ENCODE measurements at regions not wholly inside any gene's neighbourhood (a gene's known extent, or its start where the extent isn't known, plus 50 kb on each side); places are given as distances from the start of the nearest gene placed in this dataset.

DNA sequence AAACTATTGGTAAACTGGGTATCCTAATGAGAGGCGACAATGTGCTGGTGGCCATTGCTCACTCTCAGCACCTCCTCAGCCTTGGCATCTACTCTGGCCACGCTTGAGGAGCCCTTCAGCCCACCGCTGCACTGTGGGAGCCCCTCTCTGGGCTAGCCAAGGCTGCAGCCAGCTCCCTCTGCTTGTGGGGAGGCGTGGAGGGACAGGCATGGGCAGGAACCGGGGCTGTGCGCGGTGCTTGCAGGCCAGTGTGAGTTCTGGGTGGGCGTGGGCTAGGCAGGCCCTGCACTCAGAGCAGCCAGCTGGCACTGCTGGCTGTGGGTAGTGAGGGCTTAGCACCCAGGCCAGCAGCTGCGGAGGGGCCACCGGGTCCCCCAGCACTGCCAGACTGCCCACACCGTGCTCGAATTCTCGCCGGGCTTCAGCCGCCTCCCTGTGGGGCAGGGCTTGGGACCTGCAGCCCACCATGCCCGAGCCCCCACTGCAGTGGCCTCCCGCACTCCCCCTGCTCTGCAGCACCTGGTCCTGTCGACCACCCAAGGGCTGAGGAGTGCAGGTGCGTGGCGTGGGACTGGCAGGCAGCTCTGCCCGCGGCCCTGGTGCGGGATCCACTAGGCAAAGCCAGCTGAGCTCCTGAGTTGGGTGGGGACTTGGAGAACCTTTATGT, 575.9 kb upstream of the ANO3 start:
- H3K4ac ChIP-seq (ENCODE audit: low read length): no peak overlapping the region
- no peak overlapping the region for H2BK5ac ChIP-seq (ENCODE audit: low read length)
- no peak overlapping the region for H4K91ac ChIP-seq (ENCODE audit: low read depth, low read length, poor library complexity)
- no peaks in the 10 kb centered on the region for H3K9me3 ChIP-seq (replicated peaks in 1 of 2; ENCODE audit: control insufficient read depth in 2 of 2, insufficient read depth in 1 of 2, low read depth in 1 of 2, low read length in 2 of 2)
- no peak overlapping the region for H2AFZ ChIP-seq (ENCODE audit: low read length)
- H2BK120ac ChIP-seq (ENCODE audit: low read depth, low read length): no peak overlapping the region
- H3K27ac ChIP-seq (replicated peaks; ENCODE audit: low read length): no peak overlapping the region
- WGBS, 2 donors (ENCODE audit: extremely low coverage in 2 of 2, insufficient read length in 2 of 2, insufficient replicate concordance in 1 of 2): no CpG with 5 or more reads among the region's 23 CpGs
- no peak overlapping the region for H3K23ac ChIP-seq (ENCODE audit: low read depth, low read length, poor library complexity)
- no peaks in the 10 kb centered on the region for H3K27me3 ChIP-seq (ENCODE audit: control insufficient read depth in 3 of 3, insufficient read depth in 3 of 3, low read depth in 1 of 3, low read length in 3 of 3)
- DNase-seq (ENCODE audit: low spot score): no peak
- no peaks in the 10 kb centered on the region for H3K36me3 ChIP-seq (replicated peaks in 1 of 2; ENCODE audit: control insufficient read depth in 2 of 2, insufficient read depth in 2 of 2, low read length in 2 of 2)
- H3K9ac ChIP-seq (ENCODE audit: low read depth, low read length, poor library complexity): peak overlapping the region; percentile 44
- no peak overlapping the region for H3K4me2 ChIP-seq (ENCODE audit: insufficient read depth, low read length, poor library complexity, severe bottlenecking)
- no peak overlapping the region for H4K8ac ChIP-seq (ENCODE audit: low read depth, low read length)
- no peaks in the 10 kb centered on the region for H3K4me1 ChIP-seq (ENCODE audit: control insufficient read depth in 2 of 2, insufficient read depth in 1 of 2, low read depth in 1 of 2, low read length in 2 of 2)
- no peak overlapping the region for H3K18ac ChIP-seq (ENCODE audit: low read length)
- H3K14ac ChIP-seq (ENCODE audit: low read length): no peak overlapping the region
- H2BK12ac ChIP-seq (ENCODE audit: low read length): no peak overlapping the region
- H3K79me1 ChIP-seq (ENCODE audit: low read depth, low read length): no peaks in the 10 kb centered on the region
- H3K4me3 ChIP-seq (ENCODE audit: low read length in 2 of 2): peak overlapping the region in 1 of 2 donors; percentile 64
- H2AK5ac ChIP-seq (ENCODE audit: low read depth, low read length): no peak overlapping the region
- no peak overlapping the region for H2BK15ac ChIP-seq (ENCODE audit: low read length)

DNA sequence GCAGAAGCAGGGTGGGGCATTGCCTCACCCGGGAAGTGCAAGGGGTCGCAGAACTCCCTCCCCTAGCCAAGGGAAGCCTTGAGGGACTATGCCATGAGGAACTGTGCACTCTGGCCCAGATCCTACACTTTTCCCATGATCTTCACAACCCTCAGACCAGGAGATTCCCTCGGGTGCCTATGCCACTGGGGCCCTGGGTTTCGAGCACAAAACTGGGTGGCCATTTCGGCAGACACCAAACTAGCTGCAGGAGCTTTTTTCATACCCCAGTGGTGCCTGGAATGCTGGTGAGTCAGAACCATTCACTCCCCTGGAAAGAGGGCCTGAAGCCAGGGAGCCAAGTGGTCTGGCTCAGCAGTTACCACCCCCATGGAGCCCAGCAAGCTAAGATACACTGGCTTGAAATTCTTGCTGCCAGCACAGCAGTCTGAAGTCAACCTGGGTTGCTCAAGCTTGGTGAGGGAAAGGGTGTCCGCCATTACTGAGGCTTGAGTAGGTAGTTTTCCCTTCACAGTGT, 573.7 kb upstream of the ANO3 start:
- Histone ChIP-seq H2BK120ac (ENCODE audit: low read depth, low read length) (no peak overlapping the region), H3K79me1 (ENCODE audit: low read depth, low read length) (no peaks in the 10 kb centered on the region), H2BK5ac (ENCODE audit: low read length) (no peak overlapping the region), H4K91ac (ENCODE audit: low read depth, low read length, poor library complexity) (no peak overlapping the region), H3K18ac (ENCODE audit: low read length) (no peak overlapping the region), H3K36me3 (replicated peaks in 1 of 2; ENCODE audit: control insufficient read depth in 2 of 2, insufficient read depth in 2 of 2, low read length in 2 of 2) (no peaks in the 10 kb centered on the region), H3K4me1 (ENCODE audit: control insufficient read depth in 2 of 2, insufficient read depth in 1 of 2, low read depth in 1 of 2, low read length in 2 of 2) (no peaks in the 10 kb centered on the region), H2AK5ac (ENCODE audit: low read depth, low read length) (no peak overlapping the region), H3K14ac (ENCODE audit: low read length) (no peak overlapping the region), H2AFZ (ENCODE audit: low read length) (no peak overlapping the region), H3K9ac (ENCODE audit: low read depth, low read length, poor library complexity) (no peak overlapping the region), H2BK12ac (ENCODE audit: low read length) (no peak overlapping the region), H3K4ac (ENCODE audit: low read length) (no peak overlapping the region), H3K23ac (ENCODE audit: low read depth, low read length, poor library complexity) (no peak overlapping the region), H3K4me2 (ENCODE audit: insufficient read depth, low read length, poor library complexity, severe bottlenecking) (no peak overlapping the region), H3K9me3 (replicated peaks in 1 of 2; ENCODE audit: control insufficient read depth in 2 of 2, insufficient read depth in 1 of 2, low read depth in 1 of 2, low read length in 2 of 2) (no peaks in the 10 kb centered on the region), H3K27me3 (ENCODE audit: control insufficient read depth in 3 of 3, insufficient read depth in 3 of 3, low read depth in 1 of 3, low read length in 3 of 3) (no peaks in the 10 kb centered on the region), H3K4me3 (ENCODE audit: low read length in 2 of 2) (no peak overlapping the region), H2BK15ac (ENCODE audit: low read length) (no peak overlapping the region), H4K8ac (ENCODE audit: low read depth, low read length) (no peak overlapping the region), H3K27ac (replicated peaks; ENCODE audit: low read length) (no peak overlapping the region)
- WGBS, 2 donors (ENCODE audit: extremely low coverage in 2 of 2, insufficient read length in 2 of 2, insufficient replicate concordance in 1 of 2): no CpG with 5 or more reads among the region's 6 CpGs
- no peak for DNase-seq (ENCODE audit: low spot score)

DNA sequence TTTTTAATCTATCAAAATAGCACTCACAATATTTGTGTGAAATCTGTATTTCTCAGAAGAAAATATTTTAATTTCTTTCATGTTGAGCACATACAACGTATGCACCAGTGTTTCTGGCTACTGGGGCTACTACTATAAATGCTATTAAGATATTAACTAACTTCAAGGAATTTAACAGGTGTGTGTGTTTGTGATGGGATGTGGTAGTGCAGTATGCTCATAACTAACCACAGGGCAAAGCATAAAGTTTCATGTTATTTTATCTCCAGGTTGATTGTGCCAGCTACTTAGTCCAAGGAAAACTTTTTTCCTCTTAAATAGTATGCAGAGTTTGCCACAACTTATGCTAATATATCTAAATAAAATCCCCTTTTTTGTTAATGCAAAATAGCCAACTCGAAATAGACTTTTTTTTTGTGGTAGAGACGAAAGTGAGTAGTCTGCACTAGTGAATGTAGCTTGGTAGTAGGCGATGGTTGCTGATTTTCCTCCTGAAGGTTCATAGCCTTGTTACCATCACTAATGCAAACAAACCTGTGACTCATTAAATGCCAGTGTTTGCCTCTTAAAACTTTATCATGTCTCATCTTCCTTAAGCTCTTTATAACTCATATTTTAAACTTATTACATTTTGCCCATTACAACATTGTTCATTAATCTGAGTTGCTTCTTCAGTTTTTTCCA, 565.5 kb upstream of the ANO3 start:
- Histone ChIP-seq H3K27me3 (ENCODE audit: control insufficient read depth in 3 of 3, insufficient read depth in 3 of 3, low read depth in 1 of 3, low read length in 3 of 3) (no peaks in the 10 kb centered on the region), H3K14ac (ENCODE audit: low read length) (no peak overlapping the region), H3K36me3 (replicated peaks in 1 of 2; ENCODE audit: control insufficient read depth in 2 of 2, insufficient read depth in 2 of 2, low read length in 2 of 2) (no peaks in the 10 kb centered on the region), H2BK120ac (ENCODE audit: low read depth, low read length) (no peak overlapping the region), H2BK15ac (ENCODE audit: low read length) (no peak overlapping the region), H2BK5ac (ENCODE audit: low read length) (no peak overlapping the region), H2AFZ (ENCODE audit: low read length) (no peak overlapping the region), H3K4me2 (ENCODE audit: insufficient read depth, low read length, poor library complexity, severe bottlenecking) (no peak overlapping the region), H3K27ac (replicated peaks; ENCODE audit: low read length) (no peak overlapping the region), H3K4me3 (ENCODE audit: low read length in 2 of 2) (no peak overlapping the region), H3K4ac (ENCODE audit: low read length) (no peak overlapping the region), H3K18ac (ENCODE audit: low read length) (no peak overlapping the region), H4K91ac (ENCODE audit: low read depth, low read length, poor library complexity) (no peak overlapping the region), H3K9me3 (replicated peaks in 1 of 2; ENCODE audit: control insufficient read depth in 2 of 2, insufficient read depth in 1 of 2, low read depth in 1 of 2, low read length in 2 of 2) (no peaks in the 10 kb centered on the region), H3K9ac (ENCODE audit: low read depth, low read length, poor library complexity) (no peak overlapping the region), H3K79me1 (ENCODE audit: low read depth, low read length) (no peaks in the 10 kb centered on the region), H4K8ac (ENCODE audit: low read depth, low read length) (no peak overlapping the region), H2BK12ac (ENCODE audit: low read length) (no peak overlapping the region), H3K4me1 (ENCODE audit: control insufficient read depth in 2 of 2, insufficient read depth in 1 of 2, low read depth in 1 of 2, low read length in 2 of 2) (no peaks in the 10 kb centered on the region), H2AK5ac (ENCODE audit: low read depth, low read length) (no peak overlapping the region), H3K23ac (ENCODE audit: low read depth, low read length, poor library complexity) (no peak overlapping the region)
- WGBS, 2 donors (ENCODE audit: extremely low coverage in 2 of 2, insufficient read length in 2 of 2, insufficient replicate concordance in 1 of 2): no CpG with 5 or more reads among the region's 4 CpGs
- no peak for DNase-seq (ENCODE audit: low spot score)

DNA sequence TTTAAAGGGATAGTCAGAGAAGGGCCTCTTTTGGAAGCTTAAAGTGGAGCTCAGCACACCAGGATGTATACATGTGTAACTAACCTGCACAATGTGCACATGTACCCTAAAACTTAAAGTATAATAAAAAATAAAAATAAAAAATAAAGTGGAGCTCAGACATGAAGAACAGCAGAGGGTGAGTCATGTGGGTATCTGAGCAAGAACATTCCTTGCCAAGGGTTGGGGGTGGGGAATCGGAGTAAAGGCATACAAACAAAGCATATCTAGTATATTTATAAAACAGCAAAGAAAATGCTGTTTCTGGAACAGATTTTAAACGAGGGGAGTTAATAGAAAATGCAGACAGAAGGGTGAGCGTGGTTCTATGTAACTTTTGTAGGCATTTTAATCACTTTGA, 562.6 kb upstream of the ANO3 start:
- Histone ChIP-seq H3K36me3 (replicated peaks in 1 of 2; ENCODE audit: control insufficient read depth in 2 of 2, insufficient read depth in 2 of 2, low read length in 2 of 2) (no peaks in the 10 kb centered on the region), H3K4me3 (ENCODE audit: low read length in 2 of 2) (no peak overlapping the region), H3K4me1 (ENCODE audit: control insufficient read depth in 2 of 2, insufficient read depth in 1 of 2, low read depth in 1 of 2, low read length in 2 of 2) (no peaks in the 10 kb centered on the region), H3K4ac (ENCODE audit: low read length) (no peak overlapping the region), H3K23ac (ENCODE audit: low read depth, low read length, poor library complexity) (no peak overlapping the region), H4K8ac (ENCODE audit: low read depth, low read length) (no peak overlapping the region), H3K9ac (ENCODE audit: low read depth, low read length, poor library complexity) (no peak overlapping the region), H3K79me1 (ENCODE audit: low read depth, low read length) (no peaks in the 10 kb centered on the region), H3K27ac (replicated peaks; ENCODE audit: low read length) (no peak overlapping the region), H3K4me2 (ENCODE audit: insufficient read depth, low read length, poor library complexity, severe bottlenecking) (no peak overlapping the region), H2BK5ac (ENCODE audit: low read length) (no peak overlapping the region), H3K27me3 (ENCODE audit: control insufficient read depth in 3 of 3, insufficient read depth in 3 of 3, low read depth in 1 of 3, low read length in 3 of 3) (no peaks in the 10 kb centered on the region), H2BK15ac (ENCODE audit: low read length) (no peak overlapping the region), H4K91ac (ENCODE audit: low read depth, low read length, poor library complexity) (no peak overlapping the region), H2AK5ac (ENCODE audit: low read depth, low read length) (no peak overlapping the region), H3K18ac (ENCODE audit: low read length) (no peak overlapping the region), H2AFZ (ENCODE audit: low read length) (no peak overlapping the region), H3K14ac (ENCODE audit: low read length) (no peak overlapping the region), H3K9me3 (replicated peaks in 1 of 2; ENCODE audit: control insufficient read depth in 2 of 2, insufficient read depth in 1 of 2, low read depth in 1 of 2, low read length in 2 of 2) (no peaks in the 10 kb centered on the region), H2BK12ac (ENCODE audit: low read length) (no peak overlapping the region), H2BK120ac (ENCODE audit: low read depth, low read length) (no peak overlapping the region)
- DNase-seq (ENCODE audit: low spot score): no peak
- WGBS, 2 donors (ENCODE audit: extremely low coverage in 2 of 2, insufficient read length in 2 of 2, insufficient replicate concordance in 1 of 2): no CpG with 5 or more reads among the region's 3 CpGs

Data from neuronal stem cell (in vitro differentiated cells).